Fibroblast of lung (primary cell): ENCODE measurements at regions not wholly inside any gene's neighbourhood (a gene's known extent, or its start where the extent isn't known, plus 50 kb on each side); places are given as distances from the start of the nearest gene placed in this dataset.

Experiments used
- CTCF ChIP-seq, 2 donors: IDR thresholded peaks in 1 of 2; conservative IDR thresholded peaks in 1 of 2; 1 replicate in 1 of 2; 2 replicates in 1 of 2; pipeline ENCODE4 v1.5.1; 2011 to 2012; ENCODE audit warnings: low read length in 2 of 2, control low read depth in 1 of 2, inconsistent platforms in 1 of 2, low read depth in 1 of 2, mild to moderate bottlenecking in 1 of 2
- EZH2 ChIP-seq: IDR thresholded peaks from 2 replicates; pipeline ENCODE4 v1.5.1; 2012; ENCODE audit warnings: low read length, control low read depth, mild to moderate bottlenecking; ENCODE audit errors: missing control alignments

DNA sequence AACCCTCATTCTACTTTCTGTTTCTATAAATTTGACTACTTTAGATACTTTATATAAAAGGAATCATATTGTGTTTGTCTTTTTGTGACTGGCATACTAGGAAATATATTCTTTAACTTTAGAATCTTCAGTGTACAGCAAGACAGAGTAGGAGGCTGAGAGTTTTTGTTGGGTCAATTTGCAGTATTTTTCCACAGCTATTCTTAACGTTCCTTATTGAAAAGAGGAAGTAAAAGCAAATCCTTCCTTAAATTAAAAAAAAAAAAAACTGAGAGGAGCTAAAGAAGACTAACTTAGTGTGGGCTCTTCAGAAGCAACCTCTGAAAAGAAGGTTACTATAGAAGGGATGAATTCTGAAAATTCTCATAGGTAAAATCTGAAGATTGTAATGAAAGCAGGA is 1194.6 kb downstream of the ADGRL3 start:
- TF ChIP-seq CTCF (conservative IDR thresholded peaks at IDR 0.05 in 1 of 2, IDR thresholded peaks at IDR 0.05 in 1 of 2; ENCODE audit: low read depth in 1 of 2, low read length in 2 of 2) (no peak), EZH2 (no peak)
